OCI-LY3 (cell line): ENCODE measurements at regions not wholly inside any gene's neighbourhood (a gene's known extent, or its start where the extent isn't known, plus 50 kb on each side); places are given as distances from the start of the nearest gene placed in this dataset.

Experiments used
- CTCF ChIP-seq: fragments of 200-600, 300-600 bp; sonication (generic); IDR thresholded peaks from 2 replicates; pipeline ENCODE4 v1.5.1; 2014; ENCODE audit warnings: antibody characterized with exemption, low read length, low read depth
- EZH2phosphoT487 ChIP-seq: fragments of 200-600 bp; shearing (Covaris generic); IDR thresholded peaks from 2 replicates; pipeline ENCODE4 v1.6.1; 2018; ENCODE audit warnings: antibody characterized with exemption, mixed run types, low read depth

- TF ChIP-seq CTCF (no peak), EZH2phosphoT487 (no peak)
Observed at GRCh38 chr9:81411961-81412360, 277.4 kb downstream of the TLE1 start.
